ENCODE measurements at regions not wholly inside any gene's neighbourhood (a gene's known extent, or its start where the extent isn't known, plus 50 kb on each side); places are given as distances from the start of the nearest gene placed in this dataset.
"Not testable (repeated sequence)": the region's sequence is repeated elsewhere in the genome, so short reads cannot be mapped to it uniquely, and the experiment has no call there.

- no peak for DNase-seq
Measured at GRCh38 chr3:6362406-6362805, 498.5 kb upstream of the GRM7 start.

GRCh38 chr3:6367171-6367570 is 493.7 kb upstream of the GRM7 start:
- DNase-seq, result no peak

- DNase-seq, result no peak
Measured at GRCh38 chr3:6392123-6392522, 468.8 kb upstream of the GRM7 start.

- DNase-seq, result no peak
Measured at GRCh38 chr3:6394944-6395343, 466.0 kb upstream of the GRM7 start.

- DNase-seq, result no peak
Measured at GRCh38 chr3:6396631-6397030, 464.3 kb upstream of the GRM7 start.

- DNase-seq, result not testable (repeated sequence)
Measured at GRCh38 chr3:6402666-6403065, 458.2 kb upstream of the GRM7 start.

GRCh38 chr3:6406923-6407322 is 454.0 kb upstream of the GRM7 start:
- not testable (repeated sequence) for DNase-seq

- no peak for DNase-seq
Measured at GRCh38 chr3:6416049-6416661, 444.8 kb upstream of the GRM7 start.

- no peak for DNase-seq
Measured at GRCh38 chr3:6417174-6417573, 443.7 kb upstream of the GRM7 start.

- DNase-seq, result no peak
Measured at GRCh38 chr3:6418485-6418884, 442.4 kb upstream of the GRM7 start.

- DNase-seq, result peak; percentile 30
Measured at GRCh38 chr3:6421666-6422445, 439.1 kb upstream of the GRM7 start.

GRCh38 chr3:6425289-6425820 is 435.6 kb upstream of the GRM7 start:
- DNase-seq, result no peak

GRCh38 chr3:6428276-6428675 is 432.6 kb upstream of the GRM7 start:
- DNase-seq, result not testable (repeated sequence)

GRCh38 chr3:6435951-6436350 is 425.0 kb upstream of the GRM7 start:
- DNase-seq, result no peak

GRCh38 chr3:6437631-6438030 is 423.3 kb upstream of the GRM7 start:
- no peak for DNase-seq

GRCh38 chr3:6438031-6438430 is 422.9 kb upstream of the GRM7 start:
- DNase-seq, result no peak

GRCh38 chr3:6439226-6439625 is 421.7 kb upstream of the GRM7 start:
- DNase-seq, result no peak

GRCh38 chr3:6439824-6440223 is 421.1 kb upstream of the GRM7 start:
- no peak for DNase-seq

- peak; percentile 17 for DNase-seq
Measured at GRCh38 chr3:6444888-6445658, 415.8 kb upstream of the GRM7 start.

- no peak for DNase-seq
Measured at GRCh38 chr3:6447166-6447801, 413.6 kb upstream of the GRM7 start.

- no peak for DNase-seq
Measured at GRCh38 chr3:6448011-6448410, 412.9 kb upstream of the GRM7 start.

- no peak for DNase-seq
Measured at GRCh38 chr3:6449099-6449498, 411.8 kb upstream of the GRM7 start.

- DNase-seq, result no peak
Measured at GRCh38 chr3:6452974-6453373, 407.9 kb upstream of the GRM7 start.
